ENCODE measurements at regions not wholly inside any gene's neighbourhood (a gene's known extent, or its start where the extent isn't known, plus 50 kb on each side); places are given as distances from the start of the nearest gene placed in this dataset.
"Not testable (repeated sequence)": the region's sequence is repeated elsewhere in the genome, so short reads cannot be mapped to it uniquely, and the experiment has no call there.

GRCh38 chr15:79157631-79158592 lies 67.3 kb upstream of the RASGRF1 start:
- DNase-seq (ENCODE audit: low read depth in 2 of 2) = no peak

GRCh38 chr15:79156704-79157375 lies 66.3 kb upstream of the RASGRF1 start:
- DNase-seq (ENCODE audit: low read depth in 2 of 2) = no peak

GRCh38 chr15:79154483-79155135 lies 64.0 kb upstream of the RASGRF1 start:
- no peak for DNase-seq (ENCODE audit: low read depth in 2 of 2)

GRCh38 chr15:79144290-79144689 lies 53.7 kb upstream of the RASGRF1 start:
- DNase-seq (ENCODE audit: low read depth in 2 of 2) = not testable (repeated sequence)

GRCh38 chr15:79140846-79141570 lies 50.4 kb upstream of the RASGRF1 start:
- DNase-seq (ENCODE audit: low read depth in 2 of 2) = no peak

Measured in dermis microvascular lymphatic vessel endothelial cell (primary cell).